ENCODE measurements at regions not wholly inside any gene's neighbourhood (a gene's known extent, or its start where the extent isn't known, plus 50 kb on each side); places are given as distances from the start of the nearest gene placed in this dataset.
"Not testable (repeated sequence)": the region's sequence is repeated elsewhere in the genome, so short reads cannot be mapped to it uniquely, and the experiment has no call there.

DNA sequence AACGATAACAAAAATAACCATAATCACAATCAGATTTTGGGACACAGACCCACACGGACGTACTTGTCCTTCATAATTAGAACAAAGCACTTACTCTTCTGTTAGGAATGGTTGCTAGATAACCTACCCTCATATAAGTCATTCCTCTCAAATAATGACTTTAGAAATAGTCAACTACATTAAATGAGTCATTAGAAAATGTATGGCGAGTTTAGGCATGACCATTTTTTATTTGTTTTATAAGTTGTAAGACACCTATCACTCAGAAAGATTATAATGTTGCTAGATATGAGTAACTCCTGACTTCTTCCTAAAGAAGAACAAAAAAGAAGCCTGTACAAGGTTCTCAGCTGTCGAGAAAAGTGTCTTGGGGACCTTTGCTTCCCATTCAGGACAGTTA is 1637.5 kb upstream of the PCDH7 start:
- TF ChIP-seq, protein P1, sequence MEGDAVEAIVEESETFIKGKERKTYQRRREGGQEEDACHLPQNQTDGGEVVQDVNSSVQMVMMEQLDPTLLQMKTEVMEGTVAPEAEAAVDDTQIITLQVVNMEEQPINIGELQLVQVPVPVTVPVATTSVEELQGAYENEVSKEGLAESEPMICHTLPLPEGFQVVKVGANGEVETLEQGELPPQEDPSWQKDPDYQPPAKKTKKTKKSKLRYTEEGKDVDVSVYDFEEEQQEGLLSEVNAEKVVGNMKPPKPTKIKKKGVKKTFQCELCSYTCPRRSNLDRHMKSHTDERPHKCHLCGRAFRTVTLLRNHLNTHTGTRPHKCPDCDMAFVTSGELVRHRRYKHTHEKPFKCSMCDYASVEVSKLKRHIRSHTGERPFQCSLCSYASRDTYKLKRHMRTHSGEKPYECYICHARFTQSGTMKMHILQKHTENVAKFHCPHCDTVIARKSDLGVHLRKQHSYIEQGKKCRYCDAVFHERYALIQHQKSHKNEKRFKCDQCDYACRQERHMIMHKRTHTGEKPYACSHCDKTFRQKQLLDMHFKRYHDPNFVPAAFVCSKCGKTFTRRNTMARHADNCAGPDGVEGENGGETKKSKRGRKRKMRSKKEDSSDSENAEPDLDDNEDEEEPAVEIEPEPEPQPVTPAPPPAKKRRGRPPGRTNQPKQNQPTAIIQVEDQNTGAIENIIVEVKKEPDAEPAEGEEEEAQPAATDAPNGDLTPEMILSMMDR (IDR thresholded peaks at IDR 0.05): no peak
- DNase-seq: no peak
- Histone ChIP-seq H3K9me3 (no peaks in the 10 kb centered on the region), H3K27ac (no peak overlapping the region), H3K36me3 (no peaks in the 10 kb centered on the region), H3K4me1 (no peaks in the 10 kb centered on the region), H3K27me3 (no peaks in the 10 kb centered on the region), H3K4me3 (no peak overlapping the region)
- FAIRE-seq: no peak
- intact Hi-C loops (cut with DNase I): no loop called here
- no peak for ATAC-seq
- 38 to 40% methylated on average over 5 of the region's 5 CpGs for WGBS, 2 donors

DNA sequence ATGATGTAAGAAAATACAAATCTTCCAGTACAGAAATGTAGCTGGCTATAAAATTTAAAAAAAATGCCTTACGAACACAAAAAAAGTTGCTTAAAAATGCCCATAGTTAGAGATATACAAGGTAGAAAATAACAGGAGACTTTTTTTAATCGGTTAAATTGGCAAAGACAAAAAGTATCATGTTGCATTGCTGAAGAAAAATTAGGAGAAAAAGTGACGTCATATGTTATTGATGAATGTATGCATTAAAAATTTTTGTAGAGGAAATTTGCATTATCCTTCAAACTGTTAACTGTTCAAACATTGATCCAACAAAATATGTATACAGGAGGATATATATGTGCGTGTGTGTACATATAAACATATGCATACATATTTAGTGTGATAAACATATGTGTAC is 1634.4 kb upstream of the PCDH7 start:
- Histone ChIP-seq H3K36me3 (no peaks in the 10 kb centered on the region), H3K4me1 (no peaks in the 10 kb centered on the region), H3K4me3 (no peak overlapping the region), H3K27me3 (no peaks in the 10 kb centered on the region), H3K27ac (no peak overlapping the region), H3K9me3 (no peaks in the 10 kb centered on the region)
- WGBS, 2 donors: 63 to 78% methylated on average over 4 of the region's 4 CpGs
- intact Hi-C loops (cut with DNase I): no loop called here
- DNase-seq: no peak
- FAIRE-seq: no peak
- no peak for ATAC-seq
- TF ChIP-seq, protein P1 (IDR thresholded peaks at IDR 0.05): no peak

DNA sequence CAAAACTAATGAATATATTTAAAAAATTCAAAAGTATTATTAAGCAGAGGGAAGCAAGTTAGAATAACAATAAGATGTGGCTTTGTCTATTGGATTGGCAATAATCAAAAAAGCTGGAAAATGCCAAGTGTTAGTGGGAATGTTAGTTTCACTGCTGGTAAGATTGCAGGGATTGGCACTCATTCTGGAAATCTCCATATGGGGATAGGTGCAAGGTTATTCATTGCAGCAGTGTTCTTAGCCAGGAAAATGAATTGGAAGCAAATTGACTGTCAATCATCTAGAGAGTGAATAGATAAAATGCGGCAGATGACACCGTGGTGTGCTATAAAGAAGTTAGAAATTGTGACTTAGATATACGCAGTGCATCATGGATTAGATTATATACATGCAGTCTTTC is 1615.5 kb upstream of the PCDH7 start:
- ATAC-seq (no peak), DNase-seq (no peak), FAIRE-seq (no peak)
- H3K4me1 ChIP-seq: no peaks in the 10 kb centered on the region
- no peaks in the 10 kb centered on the region for H3K27me3 ChIP-seq
- H3K27ac ChIP-seq: no peak overlapping the region
- no peaks in the 10 kb centered on the region for H3K9me3 ChIP-seq
- no peaks in the 10 kb centered on the region for H3K36me3 ChIP-seq
- intact Hi-C loops (cut with DNase I): no loop called here
- TF ChIP-seq, protein P1 (IDR thresholded peaks at IDR 0.05): no peak
- H3K4me3 ChIP-seq: no peak overlapping the region
- 71 to 76% methylated on average over 3 of the region's 3 CpGs for WGBS, 2 donors

DNA sequence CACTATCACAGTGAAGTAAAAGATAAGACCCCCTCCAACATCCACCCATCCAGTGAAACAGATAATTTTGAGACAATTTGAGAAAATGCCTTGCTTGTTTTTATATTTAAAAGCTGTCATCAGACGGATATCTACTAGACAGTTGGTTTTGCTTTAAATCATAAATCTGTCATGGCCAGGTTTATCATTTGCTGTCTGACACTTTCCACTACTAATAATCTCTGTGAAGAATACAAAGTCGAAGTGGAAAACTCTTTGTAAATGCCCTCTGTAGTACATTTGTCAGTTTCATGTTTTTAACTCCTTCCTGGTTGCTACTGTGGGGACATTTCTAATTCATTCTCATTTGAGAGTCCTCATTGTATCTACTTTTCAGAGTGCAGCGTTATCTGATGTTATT is 1606.2 kb upstream of the PCDH7 start:
- Histone ChIP-seq H3K27ac (no peak overlapping the region), H3K4me1 (no peaks in the 10 kb centered on the region), H3K4me3 (no peak overlapping the region), H3K9me3 (no peaks in the 10 kb centered on the region), H3K27me3 (no peaks in the 10 kb centered on the region), H3K36me3 (no peaks in the 10 kb centered on the region)
- intact Hi-C loops (cut with DNase I): no loop called here
- FAIRE-seq: no peak
- TF ChIP-seq, protein P1 (IDR thresholded peaks at IDR 0.05): no peak
- DNase-seq: no peak
- WGBS, 2 donors: 29 to 40% methylated on average over 3 of the region's 3 CpGs
- no peak for ATAC-seq

DNA sequence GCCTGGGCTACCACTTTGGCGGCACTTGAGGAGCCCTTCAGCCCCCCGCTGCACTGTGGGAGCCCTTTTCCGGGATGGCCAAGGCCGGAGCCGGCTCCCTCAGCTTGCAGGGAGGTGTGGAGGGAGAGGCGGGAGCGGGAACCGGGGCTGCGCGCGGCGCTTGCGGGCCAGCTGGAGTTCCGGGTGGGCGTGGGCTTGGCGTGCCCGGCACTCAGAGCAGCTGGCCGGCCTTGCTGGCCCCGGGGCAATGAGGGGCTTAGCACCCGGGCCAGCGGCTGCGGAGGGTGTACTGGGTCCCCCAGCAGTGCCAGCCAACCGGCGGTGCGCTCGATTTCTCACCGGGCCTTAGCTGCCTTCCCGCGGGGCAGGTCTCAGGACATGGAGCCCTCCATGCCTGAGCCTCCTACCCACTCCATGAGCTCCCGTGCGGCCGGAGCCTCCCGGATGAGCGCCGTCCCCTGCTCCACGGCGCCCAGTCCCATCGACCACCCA is 1602.9 kb upstream of the PCDH7 start:
- ATAC-seq; H3K27me3 ChIP-seq; H3K4me3 ChIP-seq; intact Hi-C loops (cut with DNase I); H3K36me3 ChIP-seq; FAIRE-seq; H3K4me1 ChIP-seq; H3K9me3 ChIP-seq; H3K27ac ChIP-seq: not testable (repeated sequence)
- WGBS, 2 donors: 87 to 94% methylated on average over 36 to 38 of the region's 38 CpGs
- peak in 3 of 6 donors; percentile 20 to 47 (median 45) for DNase-seq

DNA sequence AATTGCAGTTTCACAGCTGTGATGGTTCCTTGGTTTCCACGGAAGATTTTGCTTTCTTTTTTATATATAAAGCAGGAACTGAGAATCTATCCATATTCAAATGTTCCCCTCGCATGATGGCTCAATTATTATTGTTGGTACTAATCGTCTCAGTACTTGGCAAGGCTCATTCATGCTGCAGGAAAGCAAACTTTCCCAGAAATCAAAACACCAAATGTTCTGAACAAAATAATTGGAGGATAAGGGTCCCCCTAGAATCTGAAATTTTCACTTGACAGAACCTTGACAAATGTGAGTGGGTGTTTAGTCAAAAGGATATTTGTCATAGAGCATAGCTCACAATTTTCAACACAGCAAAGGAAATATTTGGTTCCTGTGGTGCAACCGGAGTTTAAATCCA is 1598.6 kb upstream of the PCDH7 start:
- FAIRE-seq: no peak
- no peak for ATAC-seq
- 47 to 49% methylated on average over 4 of the region's 4 CpGs for WGBS, 2 donors
- DNase-seq: no peak
- Histone ChIP-seq H3K27me3 (no peaks in the 10 kb centered on the region), H3K4me1 (no peaks in the 10 kb centered on the region), H3K9me3 (no peaks in the 10 kb centered on the region), H3K27ac (no peak overlapping the region), H3K4me3 (no peak overlapping the region), H3K36me3 (no peaks in the 10 kb centered on the region)
- intact Hi-C loops (cut with DNase I): no loop called here
- TF ChIP-seq, protein P1 (IDR thresholded peaks at IDR 0.05): no peak
